GM18907 (cell line): ENCODE measurements at regions not wholly inside any gene's neighbourhood (a gene's known extent, or its start where the extent isn't known, plus 50 kb on each side); places are given as distances from the start of the nearest gene placed in this dataset.

Source experiments
- ATAC-seq: cut with Tn5 transposase; IDR thresholded peaks from one replicate; pipeline ENCODE4 v1.9.1; 2021; ENCODE audit warnings: mild to moderate bottlenecking, moderate library complexity; ENCODE audit not compliant: unreplicated experiment

GRCh38 chr4:65139998-65140397, 530.3 kb downstream of the EPHA5 start:
- no peak for ATAC-seq

GRCh38 chr4:65126200-65126599, 544.1 kb downstream of the EPHA5 start:
- ATAC-seq, result no peak

- ATAC-seq, result no peak
Measured at GRCh38 chr4:65120287-65120686, 550.0 kb downstream of the EPHA5 start.

DNA sequence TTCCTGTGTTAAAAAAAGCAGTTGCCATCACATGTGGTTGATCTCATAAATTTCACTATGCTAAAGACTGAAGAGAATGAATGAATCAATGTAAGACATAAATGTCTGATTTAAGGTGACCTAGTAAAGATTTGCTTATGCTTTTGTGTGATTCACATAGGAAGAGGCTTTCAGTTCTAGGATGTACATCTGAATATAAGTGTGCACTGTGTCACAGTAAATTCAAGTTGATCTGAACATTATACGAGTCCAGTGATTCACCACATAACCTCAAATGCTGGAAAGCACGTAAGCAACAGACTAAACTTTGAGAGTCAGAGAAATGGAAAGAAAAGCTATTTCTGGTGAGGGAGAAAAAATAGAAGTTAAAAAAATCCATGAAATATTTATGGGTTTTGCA, 567.9 kb downstream of the EPHA5 start:
- no peak for ATAC-seq

DNA sequence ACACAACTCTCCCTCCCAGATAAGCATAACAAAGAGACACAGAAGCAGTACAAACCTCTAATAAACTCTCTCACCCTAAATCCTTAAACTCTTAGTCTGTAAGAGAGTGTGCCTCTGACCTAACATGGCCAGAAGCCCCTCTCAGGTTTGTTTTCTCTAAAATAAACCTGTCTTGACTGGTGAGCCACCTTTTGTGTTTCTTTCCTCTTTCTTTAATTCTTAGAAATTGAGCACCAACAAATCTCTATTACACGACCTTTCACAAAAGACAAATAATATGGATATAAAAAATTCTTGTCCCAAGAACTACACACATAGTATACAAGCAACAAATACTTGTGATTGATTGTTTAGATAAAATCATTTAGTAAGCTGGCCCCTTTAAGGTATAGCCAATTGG, 573.7 kb downstream of the EPHA5 start:
- ATAC-seq, result no peak

DNA sequence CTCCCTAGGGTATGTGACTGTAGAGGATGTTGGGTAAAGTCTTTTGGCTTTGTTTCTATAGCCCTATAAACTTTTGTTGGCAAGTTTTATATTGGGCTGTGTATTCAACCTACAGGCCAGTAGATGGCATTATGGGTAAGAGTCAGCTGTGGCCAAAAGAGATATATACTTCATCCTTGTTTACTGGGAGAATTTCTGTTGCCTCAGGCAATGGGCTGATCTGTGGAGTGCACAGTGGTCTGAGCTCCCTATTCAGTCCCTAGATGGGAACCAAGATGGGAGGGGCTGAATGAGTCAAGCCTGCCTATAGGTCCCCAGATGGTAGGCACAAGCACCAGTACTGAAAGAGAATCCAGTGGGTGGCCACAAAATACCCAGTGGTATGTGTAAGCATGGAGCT, 580.6 kb downstream of the EPHA5 start:
- ATAC-seq, result no peak

DNA sequence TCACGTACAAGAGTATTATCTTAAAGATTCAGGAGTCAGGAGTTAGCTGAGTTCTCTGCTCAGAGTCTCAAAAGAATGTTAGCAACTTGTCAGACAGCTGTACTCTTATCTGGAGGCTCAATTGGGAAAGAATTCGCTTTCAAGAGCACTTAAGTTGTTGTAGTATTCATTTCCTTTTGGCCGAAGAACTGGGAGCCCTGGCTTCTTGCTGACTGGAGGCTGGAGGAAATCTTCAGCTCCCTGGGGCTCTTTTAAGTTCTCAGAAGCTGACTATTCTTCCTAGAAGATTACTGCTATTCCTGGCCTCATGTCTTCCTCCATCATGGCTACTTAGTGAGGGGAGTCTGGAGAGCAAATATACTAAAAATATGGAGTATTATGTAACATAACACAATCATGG, 587.2 kb downstream of the EPHA5 start:
- ATAC-seq, result no peak

- no peak for ATAC-seq
Measured at GRCh38 chr4:65071564-65071963, 598.7 kb downstream of the EPHA5 start.

- no peak for ATAC-seq
Measured at GRCh38 chr4:65069177-65069576, 601.1 kb downstream of the EPHA5 start.

DNA sequence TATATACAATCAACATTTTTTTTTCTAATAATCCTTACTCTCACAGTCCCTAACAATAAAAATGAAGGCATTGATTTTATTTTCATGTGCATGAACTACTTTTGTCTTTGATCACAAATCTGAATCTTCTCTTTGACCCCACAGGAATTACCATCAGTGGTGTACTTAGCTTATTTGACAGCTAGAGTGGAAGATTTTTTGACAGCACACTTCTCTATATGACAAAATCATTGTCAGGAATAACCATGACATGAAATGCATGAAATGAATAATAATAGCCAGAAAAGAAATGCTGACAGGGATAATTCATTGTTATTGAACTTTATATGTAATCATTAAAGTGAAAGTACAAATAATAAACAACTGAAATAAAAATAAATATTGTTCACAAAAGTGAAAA, 604.2 kb downstream of the EPHA5 start:
- ATAC-seq, result no peak

- no peak for ATAC-seq
Measured at GRCh38 chr4:65063601-65064000, 606.7 kb downstream of the EPHA5 start.

GRCh38 chr4:65050786-65051185, 619.5 kb downstream of the EPHA5 start:
- no peak for ATAC-seq

DNA sequence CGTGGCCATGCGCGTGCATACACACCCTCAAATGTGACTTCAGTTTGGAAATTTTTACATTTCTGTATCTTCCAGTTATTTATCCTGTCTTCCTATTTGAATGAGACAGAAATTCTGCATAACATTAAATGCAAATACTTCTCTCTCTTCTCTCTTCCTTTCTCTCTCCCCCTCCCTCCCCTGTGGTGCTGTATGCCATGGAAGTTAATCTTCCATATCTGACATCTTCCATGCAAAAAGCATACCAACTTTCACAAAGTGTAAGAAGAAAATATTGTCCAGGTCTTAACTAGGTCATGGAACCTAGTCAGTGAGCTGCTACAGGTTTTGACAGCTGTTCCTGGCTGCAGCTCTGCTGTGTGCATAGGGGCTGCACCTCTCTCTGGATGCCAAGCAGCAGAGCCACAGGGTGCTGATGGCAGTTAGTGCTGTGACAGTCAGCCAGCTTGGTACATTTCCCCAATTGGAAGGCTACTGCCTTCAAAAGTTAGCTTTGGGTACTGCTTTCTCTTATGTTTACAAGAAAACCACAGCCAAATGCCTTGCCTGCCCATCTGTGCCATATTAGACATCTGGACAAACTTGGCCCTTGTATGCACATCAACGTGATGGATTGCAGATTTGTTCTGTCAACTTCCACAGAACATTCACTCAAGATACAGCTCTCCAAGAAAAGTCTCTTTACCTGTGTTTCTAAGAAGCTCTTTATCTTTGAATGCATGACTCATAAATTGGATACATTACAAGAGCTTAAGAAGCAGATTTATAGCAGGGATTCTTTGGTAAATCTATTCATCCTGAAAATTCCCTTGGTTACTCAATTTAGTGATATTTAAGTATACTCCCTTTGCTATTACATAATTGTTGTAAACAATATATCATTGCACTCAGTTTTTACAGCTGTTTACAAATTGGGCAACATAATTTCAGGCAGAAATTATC, 623.8 kb downstream of the EPHA5 start:
- ATAC-seq, result no peak

DNA sequence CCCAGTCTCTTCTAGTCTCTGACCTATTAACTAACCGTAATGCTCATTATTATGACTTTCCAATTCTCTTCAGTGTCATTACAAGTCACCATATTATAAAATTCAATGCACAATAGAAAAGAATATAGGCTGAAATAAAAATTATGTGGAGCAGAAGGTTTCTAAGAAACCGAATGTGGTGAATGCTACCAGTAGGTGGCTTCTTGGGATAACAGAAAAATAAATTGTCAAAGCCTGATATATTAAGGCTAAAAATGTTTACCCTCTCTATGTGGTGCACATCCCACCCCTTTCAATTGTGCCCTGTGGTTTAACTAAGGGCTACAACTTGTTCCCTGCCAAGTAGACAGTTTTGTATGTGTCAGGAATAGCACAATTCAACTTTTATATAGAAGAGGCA, 624.6 kb upstream of the TECRL start:
- ATAC-seq, result no peak

- ATAC-seq, result no peak
Measured at GRCh38 chr4:65028592-65028991, 619.3 kb upstream of the TECRL start.

- ATAC-seq, result no peak
Measured at GRCh38 chr4:65023883-65024670, 614.8 kb upstream of the TECRL start.

- ATAC-seq, result no peak
Measured at GRCh38 chr4:65023081-65023480, 613.8 kb upstream of the TECRL start.

- ATAC-seq, result no peak
Measured at GRCh38 chr4:65021737-65022136, 612.5 kb upstream of the TECRL start.

DNA sequence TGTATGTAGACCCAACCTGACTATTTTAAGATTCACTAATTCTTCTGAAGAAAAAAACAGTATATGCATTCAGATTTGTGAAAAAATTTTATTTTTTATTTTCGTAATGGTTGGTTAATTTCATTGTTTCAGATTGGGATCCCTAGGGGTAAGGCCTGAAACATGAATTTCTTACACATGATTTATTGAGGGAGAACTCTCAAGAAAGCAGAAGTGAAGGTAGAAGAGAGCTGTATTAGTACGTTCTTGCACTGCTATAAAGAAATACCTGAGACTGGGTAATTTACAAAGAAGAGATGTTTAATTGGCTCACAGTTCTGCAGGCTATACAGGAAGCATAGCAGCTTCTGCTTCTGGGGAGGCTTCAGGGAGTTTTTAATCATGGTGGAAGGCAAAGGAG, 611.9 kb upstream of the TECRL start:
- ATAC-seq, result no peak

DNA sequence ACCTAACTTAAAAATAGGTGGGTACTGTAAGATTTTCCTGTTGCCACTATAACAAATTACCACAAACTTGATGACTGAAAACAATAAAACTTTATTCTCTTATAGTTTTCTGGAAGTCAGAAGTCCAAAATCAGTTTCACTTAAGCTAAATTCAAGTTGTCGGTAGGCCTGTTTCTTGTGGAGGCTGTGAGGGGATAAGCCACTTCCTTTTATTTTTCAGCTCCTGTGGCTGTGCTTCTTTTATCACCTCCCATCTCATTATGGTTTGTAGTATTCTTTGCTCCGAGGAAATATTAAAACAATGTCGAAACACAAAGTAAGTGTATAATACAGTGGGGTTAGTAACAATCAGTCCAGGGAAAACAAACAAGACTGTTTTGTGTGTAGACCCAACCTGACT, 610.5 kb upstream of the TECRL start:
- ATAC-seq, result no peak

DNA sequence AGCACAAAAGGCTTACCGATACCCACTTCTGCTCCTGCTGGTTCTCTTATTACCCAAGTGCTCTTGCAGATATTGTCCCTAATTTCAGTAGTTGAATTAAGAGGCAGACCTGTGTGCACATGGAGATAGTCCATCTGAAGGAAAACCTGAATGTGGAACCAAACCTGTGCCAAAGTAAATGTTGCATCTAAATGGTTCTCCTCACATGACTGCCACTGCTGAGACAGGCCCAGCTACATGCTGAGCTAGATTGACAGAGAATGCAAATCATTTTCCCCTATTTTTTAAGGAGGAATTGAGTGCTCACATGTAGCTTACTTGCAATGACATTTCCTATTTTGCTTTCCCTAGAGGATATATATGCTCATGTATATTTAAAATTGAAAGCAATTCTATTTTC, 609.1 kb upstream of the TECRL start:
- no peak for ATAC-seq

- no peak for ATAC-seq
Measured at GRCh38 chr4:65014078-65014477, 604.8 kb upstream of the TECRL start.
